ENCODE measurements at regions not wholly inside any gene's neighbourhood (a gene's known extent, or its start where the extent isn't known, plus 50 kb on each side); places are given as distances from the start of the nearest gene placed in this dataset.

- ChIA-PET CTCF (interaction anchor here (0.7 kb wide), 1 partner anchor 86 kb away, joined by 3 read pairs; no protein-coding TSS in a partner anchor), POLR2A (ENCODE audit: low non-redundant PET) (no interaction called here)
- no peak for DNase-seq (ENCODE audit: low spot score)
Measured at GRCh38 chr9:671997-672396, 169.5 kb upstream of the DMRT1 start.

GRCh38 chr9:672851-673250 lies 168.6 kb upstream of the DMRT1 start:
- no peak for DNase-seq (ENCODE audit: low spot score)
- peak overlapping the region; percentile 91 for H3K27ac ChIP-seq
- TF ChIP-seq, protein P1, sequence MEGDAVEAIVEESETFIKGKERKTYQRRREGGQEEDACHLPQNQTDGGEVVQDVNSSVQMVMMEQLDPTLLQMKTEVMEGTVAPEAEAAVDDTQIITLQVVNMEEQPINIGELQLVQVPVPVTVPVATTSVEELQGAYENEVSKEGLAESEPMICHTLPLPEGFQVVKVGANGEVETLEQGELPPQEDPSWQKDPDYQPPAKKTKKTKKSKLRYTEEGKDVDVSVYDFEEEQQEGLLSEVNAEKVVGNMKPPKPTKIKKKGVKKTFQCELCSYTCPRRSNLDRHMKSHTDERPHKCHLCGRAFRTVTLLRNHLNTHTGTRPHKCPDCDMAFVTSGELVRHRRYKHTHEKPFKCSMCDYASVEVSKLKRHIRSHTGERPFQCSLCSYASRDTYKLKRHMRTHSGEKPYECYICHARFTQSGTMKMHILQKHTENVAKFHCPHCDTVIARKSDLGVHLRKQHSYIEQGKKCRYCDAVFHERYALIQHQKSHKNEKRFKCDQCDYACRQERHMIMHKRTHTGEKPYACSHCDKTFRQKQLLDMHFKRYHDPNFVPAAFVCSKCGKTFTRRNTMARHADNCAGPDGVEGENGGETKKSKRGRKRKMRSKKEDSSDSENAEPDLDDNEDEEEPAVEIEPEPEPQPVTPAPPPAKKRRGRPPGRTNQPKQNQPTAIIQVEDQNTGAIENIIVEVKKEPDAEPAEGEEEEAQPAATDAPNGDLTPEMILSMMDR (conservative IDR thresholded peaks at IDR 0.05; ENCODE audit: low read depth) = no peak
- ChIA-PET POLR2A (ENCODE audit: low non-redundant PET) (no interaction called here), CTCF (no interaction called here)

More at GRCh38 chr9:671997-672396, 169.5 kb upstream of the DMRT1 start:
- TF ChIP-seq, protein P1 (conservative IDR thresholded peaks at IDR 0.05; ENCODE audit: low read depth) = no peak
- H3K27ac ChIP-seq = peak overlapping the region; percentile 42; the same call in 1 of the 2 replicates

- peak; percentile 34 for DNase-seq (ENCODE audit: low spot score)
- H3K27ac ChIP-seq = peak overlapping the region; percentile 91
- POLR2A ChIA-PET (ENCODE audit: low non-redundant PET) = no interaction called here
- CTCF ChIA-PET = interaction anchor here (0.7 kb wide), 1 partner anchor 17 kb away, joined by 3 read pairs; no protein-coding TSS in a partner anchor
- TF ChIP-seq, protein P1 (conservative IDR thresholded peaks at IDR 0.05; ENCODE audit: low read depth) = no peak
Measured at GRCh38 chr9:673264-673965, 168.1 kb upstream of the DMRT1 start.

DNA sequence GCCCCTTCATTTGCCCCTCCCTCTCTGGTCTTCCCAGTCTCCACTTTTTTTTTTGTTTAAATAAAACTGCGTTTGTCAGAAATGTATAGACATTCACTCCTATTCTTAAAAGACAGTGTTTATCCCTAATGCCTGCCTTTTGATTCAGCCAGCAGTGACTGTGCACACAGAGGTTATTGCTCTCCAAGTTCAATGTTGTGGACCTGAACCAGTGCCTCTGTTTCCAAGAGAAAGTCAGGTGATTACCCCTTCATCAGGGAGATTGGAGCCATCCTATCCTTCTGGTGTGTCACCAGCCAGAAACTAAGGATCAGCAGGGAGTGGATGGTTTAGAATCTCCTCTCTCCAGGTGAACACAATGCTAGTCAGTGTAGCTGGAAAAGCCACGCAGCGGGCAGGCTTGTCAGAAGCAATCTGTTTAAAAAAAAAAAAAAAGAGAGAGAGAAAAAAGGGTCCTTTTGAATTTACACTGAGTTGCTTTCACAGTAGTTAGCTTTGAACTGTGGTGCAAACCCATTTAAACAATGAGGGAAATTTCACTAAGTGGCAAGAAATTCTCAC lies 167.5 kb upstream of the DMRT1 start:
- no peak for DNase-seq (ENCODE audit: low spot score)
- peak overlapping the region; percentile 91 for H3K27ac ChIP-seq
- CTCF ChIA-PET = interaction anchor here (0.7 kb wide), 2 partner anchors 17 to 61 kb away, joined by 3 read pairs; no protein-coding TSS in a partner anchor
- TF ChIP-seq, protein P1 (conservative IDR thresholded peaks at IDR 0.05; ENCODE audit: low read depth) = no peak
- POLR2A ChIA-PET (ENCODE audit: low non-redundant PET) = no interaction called here

DNA sequence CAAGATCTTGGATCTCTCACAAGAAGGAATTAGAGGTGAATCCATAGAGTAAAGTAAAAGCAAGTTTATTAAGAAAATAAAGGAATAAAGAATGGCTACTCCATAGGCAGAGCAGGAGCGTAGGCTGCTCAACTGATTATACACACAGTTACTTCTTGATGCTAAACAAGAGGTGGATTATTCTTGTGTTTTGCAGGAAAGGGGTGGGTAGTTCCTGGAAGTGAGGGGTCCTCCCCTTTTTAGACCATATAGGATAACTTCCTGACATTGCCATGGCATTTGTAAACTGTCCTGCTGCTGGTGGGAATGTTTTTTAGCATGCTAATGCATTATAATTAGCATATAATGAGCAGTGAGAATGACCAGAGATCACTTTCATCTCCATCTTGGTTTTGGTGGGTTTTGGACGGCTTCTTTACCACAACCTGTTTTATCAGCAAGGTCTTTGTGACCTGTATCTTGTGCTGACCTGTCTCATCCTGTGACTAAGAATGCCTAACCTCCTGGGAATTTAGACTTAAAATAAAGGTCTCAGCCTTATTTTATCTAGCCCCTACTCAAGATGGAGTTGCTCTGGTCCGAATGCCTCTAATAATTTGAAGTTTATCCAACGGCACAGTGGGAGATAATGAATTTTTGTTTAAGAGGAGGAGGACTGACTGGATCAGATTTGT lies 165.7 kb upstream of the DMRT1 start:
- POLR2A ChIA-PET (ENCODE audit: low non-redundant PET) = no interaction called here
- CTCF ChIA-PET = no interaction called here

More for the DNA sequence above, 165.7 kb upstream of the DMRT1 start:
- TF ChIP-seq, protein P1 (conservative IDR thresholded peaks at IDR 0.05; ENCODE audit: low read depth) = no peak
- no peak overlapping the region for H3K27ac ChIP-seq
- no peak for DNase-seq (ENCODE audit: low spot score)
